ENCODE measurements at regions not wholly inside any gene's neighbourhood (a gene's known extent, or its start where the extent isn't known, plus 50 kb on each side); places are given as distances from the start of the nearest gene placed in this dataset.
"Not testable (repeated sequence)": the region's sequence is repeated elsewhere in the genome, so short reads cannot be mapped to it uniquely, and the experiment has no call there.

DNA sequence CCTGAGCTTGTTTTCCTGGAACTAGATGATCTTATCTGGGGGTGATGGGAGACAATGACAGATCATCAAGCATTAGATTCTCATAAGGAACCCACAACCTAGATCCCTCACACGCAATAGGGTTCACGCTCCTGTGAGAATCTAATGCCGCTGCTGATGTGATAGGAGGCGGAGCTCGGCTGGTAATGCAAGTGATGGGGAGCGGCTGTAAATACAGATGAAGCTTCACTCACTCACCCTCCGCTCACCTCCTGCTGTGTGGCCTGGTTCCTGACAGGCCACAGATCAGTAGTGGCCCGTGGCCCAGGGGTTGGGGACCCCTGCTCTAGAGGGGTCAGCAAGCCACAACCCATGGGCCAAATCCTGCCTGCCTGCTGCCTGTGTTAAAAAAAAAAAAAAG is 435.9 kb downstream of the CD83 start:
- no peak overlapping the region for H3K4me3 ChIP-seq (replicated peaks in 1 of 2; ENCODE audit: low read depth in 2 of 2, low read length in 2 of 2)
- TF ChIP-seq, protein P1, sequence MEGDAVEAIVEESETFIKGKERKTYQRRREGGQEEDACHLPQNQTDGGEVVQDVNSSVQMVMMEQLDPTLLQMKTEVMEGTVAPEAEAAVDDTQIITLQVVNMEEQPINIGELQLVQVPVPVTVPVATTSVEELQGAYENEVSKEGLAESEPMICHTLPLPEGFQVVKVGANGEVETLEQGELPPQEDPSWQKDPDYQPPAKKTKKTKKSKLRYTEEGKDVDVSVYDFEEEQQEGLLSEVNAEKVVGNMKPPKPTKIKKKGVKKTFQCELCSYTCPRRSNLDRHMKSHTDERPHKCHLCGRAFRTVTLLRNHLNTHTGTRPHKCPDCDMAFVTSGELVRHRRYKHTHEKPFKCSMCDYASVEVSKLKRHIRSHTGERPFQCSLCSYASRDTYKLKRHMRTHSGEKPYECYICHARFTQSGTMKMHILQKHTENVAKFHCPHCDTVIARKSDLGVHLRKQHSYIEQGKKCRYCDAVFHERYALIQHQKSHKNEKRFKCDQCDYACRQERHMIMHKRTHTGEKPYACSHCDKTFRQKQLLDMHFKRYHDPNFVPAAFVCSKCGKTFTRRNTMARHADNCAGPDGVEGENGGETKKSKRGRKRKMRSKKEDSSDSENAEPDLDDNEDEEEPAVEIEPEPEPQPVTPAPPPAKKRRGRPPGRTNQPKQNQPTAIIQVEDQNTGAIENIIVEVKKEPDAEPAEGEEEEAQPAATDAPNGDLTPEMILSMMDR (IDR thresholded peaks at IDR 0.05; ENCODE audit: low read depth, low read length) = no peak
- no peak for DNase-seq (ENCODE audit: low read depth in 2 of 2)

DNA sequence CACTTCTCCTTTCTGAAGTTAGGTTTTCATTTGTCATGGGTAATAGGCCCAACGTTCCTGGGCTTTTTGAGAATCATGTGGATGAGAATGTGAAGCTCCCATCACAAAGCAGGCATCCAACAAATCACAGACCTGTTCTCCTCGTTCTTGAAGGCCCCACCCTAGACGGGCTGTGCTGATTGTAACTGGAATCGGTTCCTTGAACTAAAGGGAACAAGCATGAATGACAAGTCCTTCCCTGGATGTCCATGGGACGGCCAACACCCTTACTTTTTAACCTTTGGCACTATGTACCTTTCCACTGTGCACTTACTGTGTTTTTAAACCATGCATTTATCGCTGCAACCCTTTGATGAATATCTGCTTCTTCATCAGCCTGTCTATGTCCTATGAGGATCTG is 438.2 kb downstream of the CD83 start:
- H3K4me3 ChIP-seq (replicated peaks in 1 of 2; ENCODE audit: low read depth in 2 of 2, low read length in 2 of 2) = no peak overlapping the region
- TF ChIP-seq, protein P1 (IDR thresholded peaks at IDR 0.05; ENCODE audit: low read depth, low read length) = no peak
- DNase-seq (ENCODE audit: low read depth in 2 of 2) = no peak

DNA sequence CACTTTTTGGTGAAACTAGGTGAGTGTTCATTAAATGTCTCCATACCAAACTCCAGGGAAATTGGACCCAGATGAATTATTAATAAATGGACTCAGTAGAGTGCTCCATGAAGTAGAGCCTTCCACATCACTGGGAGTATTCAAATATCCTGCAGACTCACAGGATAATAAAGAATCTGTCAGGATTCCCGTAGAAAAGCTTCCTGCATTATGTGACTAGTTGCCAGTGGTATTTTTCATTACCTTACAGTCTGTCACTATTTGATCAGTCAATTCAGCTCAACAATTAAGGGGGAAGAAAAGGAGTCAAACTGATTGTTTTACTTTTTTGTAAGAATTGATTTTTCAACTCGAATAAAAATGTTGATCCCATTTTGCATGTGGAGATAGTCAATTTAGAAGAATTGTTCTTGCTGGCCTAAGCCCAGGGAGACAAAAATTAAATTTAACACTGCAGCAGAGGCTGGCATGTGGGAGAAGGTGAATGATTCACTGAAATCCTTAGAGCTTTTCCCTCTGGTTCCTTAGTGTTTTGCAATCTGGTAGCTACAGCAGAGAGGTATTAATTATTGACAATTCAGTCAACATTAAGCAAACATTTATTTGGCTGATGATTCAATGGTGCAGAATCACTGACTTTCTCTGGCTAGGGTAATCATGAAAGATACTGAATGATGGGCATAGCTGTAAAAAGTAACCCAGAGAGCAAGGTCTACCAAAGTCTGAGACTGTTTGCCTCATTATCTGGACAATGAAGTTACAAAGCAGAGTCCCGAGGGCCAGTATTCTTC is 442.4 kb downstream of the CD83 start:
- TF ChIP-seq, protein P1 (IDR thresholded peaks at IDR 0.05; ENCODE audit: low read depth, low read length) = no peak
- no peak for DNase-seq (ENCODE audit: low read depth in 2 of 2)
- H3K4me3 ChIP-seq (replicated peaks in 1 of 2; ENCODE audit: low read depth in 2 of 2, low read length in 2 of 2) = no peak overlapping the region

DNA sequence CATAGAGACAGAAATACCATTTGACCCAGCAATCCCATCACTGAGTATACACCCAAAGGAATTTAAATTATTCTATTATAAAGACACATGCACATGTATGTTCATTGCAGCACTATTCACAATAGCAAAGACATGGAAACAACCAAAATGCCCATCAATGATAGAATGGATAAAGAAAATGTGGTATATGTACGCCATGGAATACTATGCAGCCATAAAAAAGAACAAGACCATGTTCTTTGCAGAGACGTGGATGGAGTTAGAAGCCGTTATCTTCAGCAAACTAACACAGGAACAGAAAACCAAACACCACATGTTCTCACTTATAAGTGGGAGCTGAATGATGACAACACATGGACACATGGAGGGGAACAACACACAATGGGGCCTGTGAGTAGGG is 444.0 kb downstream of the CD83 start:
- not testable (repeated sequence) for DNase-seq (ENCODE audit: low read depth in 2 of 2); H3K4me3 ChIP-seq (replicated peaks in 1 of 2; ENCODE audit: low read depth in 2 of 2, low read length in 2 of 2)

DNA sequence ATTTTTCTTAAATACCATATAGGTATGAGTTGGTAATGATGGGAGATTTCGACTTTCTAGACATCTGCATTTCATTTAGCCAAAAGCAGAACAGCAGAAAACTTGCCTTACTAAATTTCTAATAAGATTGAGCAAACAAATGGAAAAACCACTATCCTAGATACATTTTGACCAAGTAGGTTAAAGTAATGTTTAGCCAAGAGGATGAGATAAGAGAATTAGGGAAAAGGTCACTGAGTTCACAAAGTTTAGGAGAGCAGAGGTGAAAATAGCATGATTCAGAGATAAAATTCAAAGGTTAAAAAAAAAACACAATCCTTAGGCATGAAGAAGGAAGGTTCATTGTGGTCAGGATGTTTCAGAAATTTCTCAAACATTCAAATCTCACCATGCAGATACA is 450.3 kb downstream of the CD83 start:
- TF ChIP-seq, protein P1 (IDR thresholded peaks at IDR 0.05; ENCODE audit: low read depth, low read length) = no peak
- H3K4me3 ChIP-seq (replicated peaks in 1 of 2; ENCODE audit: low read depth in 2 of 2, low read length in 2 of 2) = no peak overlapping the region
- no peak for DNase-seq (ENCODE audit: low read depth in 2 of 2)

DNA sequence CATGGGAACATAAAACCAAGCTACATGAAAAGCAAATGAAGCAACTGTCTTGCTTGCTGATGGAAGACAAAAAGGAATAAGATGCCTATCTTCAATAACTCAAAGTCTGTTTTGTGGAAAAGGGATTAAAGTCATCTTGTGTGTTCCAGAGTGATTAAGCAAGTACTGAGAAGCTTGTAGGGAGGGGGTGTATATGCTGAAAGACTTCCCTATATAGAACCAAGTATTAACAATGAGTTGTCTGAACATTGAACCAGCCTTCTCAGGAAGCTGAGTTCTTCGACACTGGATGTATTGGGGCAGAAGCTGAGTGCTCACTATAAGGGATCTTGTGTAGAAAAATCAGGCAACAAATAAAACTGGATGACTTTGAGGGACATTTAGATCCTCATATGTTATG is 451.8 kb downstream of the CD83 start:
- DNase-seq (ENCODE audit: low read depth in 2 of 2) = no peak
- no peak overlapping the region for H3K4me3 ChIP-seq (replicated peaks in 1 of 2; ENCODE audit: low read depth in 2 of 2, low read length in 2 of 2)
- TF ChIP-seq, protein P1 (IDR thresholded peaks at IDR 0.05; ENCODE audit: low read depth, low read length) = no peak

DNA sequence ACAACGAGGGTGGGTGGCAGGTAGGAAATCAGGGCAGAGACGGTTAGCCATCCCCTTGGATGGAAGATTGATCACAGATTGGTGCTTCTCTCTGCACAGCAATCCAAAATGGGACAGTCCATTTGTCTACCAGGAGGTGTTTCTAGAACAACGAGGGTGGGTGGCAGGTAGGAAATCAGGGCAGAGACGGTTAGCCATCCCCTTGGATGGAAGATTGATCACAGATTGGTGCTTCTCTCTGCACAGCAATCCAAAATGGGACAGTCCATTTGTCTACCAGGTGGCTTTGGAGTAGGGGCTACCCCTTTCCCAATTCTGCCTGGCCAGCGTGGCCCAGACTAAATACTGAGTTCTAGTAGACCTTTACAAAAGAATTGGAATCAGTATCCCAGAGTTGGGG is 452.3 kb downstream of the CD83 start:
- not testable (repeated sequence) for DNase-seq (ENCODE audit: low read depth in 2 of 2); H3K4me3 ChIP-seq (replicated peaks in 1 of 2; ENCODE audit: low read depth in 2 of 2, low read length in 2 of 2)

DNA sequence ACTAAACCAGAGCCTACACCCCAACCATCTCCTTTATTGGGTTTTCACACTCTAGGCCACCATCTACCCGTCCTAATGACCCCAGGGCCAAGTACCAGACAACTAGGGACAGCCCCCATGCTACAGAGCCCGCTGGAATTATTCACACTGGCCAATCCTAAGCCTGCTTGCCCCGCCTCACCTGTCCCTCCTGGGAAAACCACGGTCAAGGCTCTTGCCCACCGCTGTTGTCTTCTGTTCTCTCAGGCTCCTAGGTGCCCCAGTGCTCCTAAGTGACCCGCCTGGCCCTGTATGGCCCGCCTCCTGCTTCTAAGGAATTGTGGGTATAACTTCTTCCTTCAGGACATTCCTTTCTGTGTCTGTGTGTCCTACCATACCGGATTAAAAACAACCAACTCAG is 453.4 kb downstream of the CD83 start:
- TF ChIP-seq, protein P1 (IDR thresholded peaks at IDR 0.05; ENCODE audit: low read depth, low read length) = no peak
- H3K4me3 ChIP-seq (replicated peaks in 1 of 2; ENCODE audit: low read depth in 2 of 2, low read length in 2 of 2) = no peak overlapping the region
- no peak for DNase-seq (ENCODE audit: low read depth in 2 of 2)
